Central memory CD4-positive, alpha-beta T cell (primary cell): ENCODE measurements at regions not wholly inside any gene's neighbourhood (a gene's known extent, or its start where the extent isn't known, plus 50 kb on each side); places are given as distances from the start of the nearest gene placed in this dataset.

Experiments used
- DNase-seq: peaks from one replicate; pipeline ENCODE4 v3.0.0; 2022

DNA sequence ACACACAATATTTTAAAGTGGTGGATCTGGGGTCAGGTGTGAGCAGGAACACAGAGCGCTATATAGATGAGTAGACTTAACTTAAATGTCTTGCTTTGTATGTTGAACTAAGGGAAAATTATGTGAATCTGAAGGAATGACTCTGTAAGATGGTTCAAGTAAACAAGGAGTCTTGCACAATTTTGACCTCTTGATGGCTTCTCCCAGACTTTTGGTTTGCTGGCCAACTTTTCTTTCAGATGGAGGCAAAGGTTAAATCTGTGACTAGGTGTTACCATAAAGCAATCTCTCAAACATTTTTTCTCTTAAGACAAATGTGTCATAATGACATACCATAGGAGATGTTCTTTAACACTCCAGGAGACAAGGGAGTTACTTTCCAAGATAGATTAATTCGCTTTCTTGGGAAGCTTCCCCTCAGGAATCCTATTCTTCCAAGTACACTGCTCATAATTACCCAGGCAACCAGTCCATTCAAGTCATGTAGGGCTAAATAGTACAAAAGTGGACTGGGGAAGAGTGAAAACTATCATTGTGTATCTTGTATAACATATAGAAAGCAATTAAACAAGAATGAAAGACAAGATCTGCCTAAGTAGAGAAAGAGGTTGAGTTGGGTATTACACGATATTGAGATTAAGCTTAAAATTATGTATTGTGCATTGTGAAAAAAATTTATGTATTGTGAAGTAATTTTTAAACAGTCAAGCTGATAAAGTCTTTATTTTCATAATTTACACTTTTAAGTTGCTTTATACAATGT, 60.3 kb upstream of the SLC27A6 start:
- no peak for DNase-seq

DNA sequence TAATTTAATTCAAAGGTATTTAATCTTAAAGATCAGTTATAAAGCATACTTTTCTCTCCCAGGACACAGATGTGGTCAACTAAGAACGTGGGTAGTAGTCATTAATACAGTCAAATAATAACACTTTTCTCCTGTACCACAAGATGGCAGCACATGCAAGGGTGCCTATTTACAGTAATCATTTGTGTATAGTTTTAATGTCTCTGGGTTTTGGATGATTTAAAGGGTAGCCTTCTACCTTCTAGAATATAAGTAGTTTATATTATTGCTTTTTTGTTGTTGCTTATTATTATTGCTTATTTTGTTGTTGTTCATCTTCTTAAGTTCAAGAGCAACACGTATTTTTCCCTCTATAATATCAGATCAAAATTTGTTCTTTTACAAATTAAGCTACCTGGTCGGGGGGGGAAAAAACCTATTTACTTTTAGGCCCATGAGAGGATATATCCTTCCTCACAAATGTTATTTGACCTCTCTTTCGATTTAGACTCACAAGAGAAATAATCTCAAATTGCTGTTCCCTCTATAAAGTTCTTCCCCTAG, 59.6 kb upstream of the SLC27A6 start:
- DNase-seq = peak; percentile 25

DNA sequence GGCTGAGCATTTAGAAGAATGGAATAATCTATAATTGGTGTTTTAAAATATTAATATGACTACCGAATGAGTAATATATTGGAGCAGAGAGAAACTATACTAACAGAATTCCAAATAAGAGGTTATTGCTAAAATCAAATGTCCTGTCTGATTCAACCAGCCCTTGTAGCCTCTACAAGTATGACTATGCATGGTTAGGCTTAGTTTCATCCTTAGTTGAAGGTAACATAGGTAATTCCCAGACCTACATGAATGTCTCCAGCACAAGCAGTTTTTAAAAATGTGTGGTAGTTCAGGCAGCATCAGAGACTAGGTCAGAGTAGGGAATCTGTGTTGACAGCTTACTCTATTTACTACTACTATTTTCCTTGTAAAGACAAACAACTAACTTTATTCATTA, 51.7 kb upstream of the SLC27A6 start:
- DNase-seq = no peak
